ENCODE measurements at regions not wholly inside any gene's neighbourhood (a gene's known extent, or its start where the extent isn't known, plus 50 kb on each side); places are given as distances from the start of the nearest gene placed in this dataset.
"Not testable (repeated sequence)": the region's sequence is repeated elsewhere in the genome, so short reads cannot be mapped to it uniquely, and the experiment has no call there.

DNA sequence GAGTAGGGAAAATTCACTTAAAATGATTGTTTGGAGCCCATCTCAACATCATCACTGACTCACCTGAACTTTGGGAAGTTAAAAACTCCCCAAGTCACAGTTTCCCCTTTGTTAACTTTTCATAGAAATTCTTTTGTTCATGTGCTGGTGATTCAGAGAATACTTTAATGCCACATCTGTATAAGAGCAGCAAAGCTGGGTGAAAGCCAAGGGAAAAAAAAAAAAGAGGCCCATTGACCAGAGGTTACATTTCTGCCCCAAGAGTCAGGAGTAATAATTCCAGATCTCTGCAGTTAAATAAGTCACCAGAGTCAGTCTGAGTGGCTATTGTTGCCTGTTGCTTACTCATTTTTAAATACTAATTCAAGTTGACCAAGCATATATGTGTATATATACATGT lies 136.4 kb upstream of the LGR5 start:
- DNase-seq, result no peak
- no peak for ATAC-seq
- intact Hi-C loops (cut with DNase I, micrococcal nuclease), result no loop called here

DNA sequence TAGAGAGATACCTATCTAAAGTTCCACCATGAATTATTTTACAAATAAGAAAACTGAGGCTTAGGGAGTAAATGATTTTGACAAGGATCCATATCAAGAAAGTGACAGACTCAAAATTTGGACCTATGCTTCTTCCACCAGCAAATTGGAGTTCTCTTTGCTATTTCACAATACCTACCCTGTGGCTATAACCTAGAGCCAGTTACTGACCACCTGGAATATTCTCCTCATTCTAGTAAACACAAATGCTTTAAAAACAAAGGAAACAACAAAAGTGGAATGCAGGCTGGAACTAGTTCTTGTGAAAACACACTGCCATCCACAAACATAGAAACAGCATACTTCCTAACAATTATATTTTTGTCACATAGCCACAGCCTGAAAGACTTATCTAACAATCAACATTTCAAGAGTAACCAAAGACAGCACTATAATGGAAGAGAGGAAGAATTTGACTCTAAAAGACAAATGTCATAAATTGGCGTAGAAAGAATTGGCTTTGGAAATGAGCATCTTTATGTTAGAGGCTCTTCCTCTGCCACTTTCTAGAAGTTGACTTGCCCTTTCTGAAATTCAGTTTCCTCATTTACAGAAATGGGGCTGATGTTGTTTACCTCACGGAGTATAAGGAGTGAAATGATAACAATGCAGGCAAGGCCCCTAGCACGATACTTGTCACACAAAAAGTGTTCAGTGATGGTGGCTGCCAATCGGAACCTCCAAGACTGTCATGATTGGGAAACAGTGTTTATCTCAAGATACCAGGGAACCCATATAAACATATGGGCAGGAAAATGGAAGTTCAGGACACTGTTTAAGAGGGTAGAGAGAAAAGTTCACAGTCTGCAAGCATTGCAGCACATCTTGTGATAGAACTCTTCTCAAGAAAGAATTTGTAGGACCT lies 138.6 kb upstream of the LGR5 start:
- intact Hi-C loops (cut with DNase I, micrococcal nuclease), result no loop called here
- ATAC-seq (no peak), DNase-seq (no peak)

DNA sequence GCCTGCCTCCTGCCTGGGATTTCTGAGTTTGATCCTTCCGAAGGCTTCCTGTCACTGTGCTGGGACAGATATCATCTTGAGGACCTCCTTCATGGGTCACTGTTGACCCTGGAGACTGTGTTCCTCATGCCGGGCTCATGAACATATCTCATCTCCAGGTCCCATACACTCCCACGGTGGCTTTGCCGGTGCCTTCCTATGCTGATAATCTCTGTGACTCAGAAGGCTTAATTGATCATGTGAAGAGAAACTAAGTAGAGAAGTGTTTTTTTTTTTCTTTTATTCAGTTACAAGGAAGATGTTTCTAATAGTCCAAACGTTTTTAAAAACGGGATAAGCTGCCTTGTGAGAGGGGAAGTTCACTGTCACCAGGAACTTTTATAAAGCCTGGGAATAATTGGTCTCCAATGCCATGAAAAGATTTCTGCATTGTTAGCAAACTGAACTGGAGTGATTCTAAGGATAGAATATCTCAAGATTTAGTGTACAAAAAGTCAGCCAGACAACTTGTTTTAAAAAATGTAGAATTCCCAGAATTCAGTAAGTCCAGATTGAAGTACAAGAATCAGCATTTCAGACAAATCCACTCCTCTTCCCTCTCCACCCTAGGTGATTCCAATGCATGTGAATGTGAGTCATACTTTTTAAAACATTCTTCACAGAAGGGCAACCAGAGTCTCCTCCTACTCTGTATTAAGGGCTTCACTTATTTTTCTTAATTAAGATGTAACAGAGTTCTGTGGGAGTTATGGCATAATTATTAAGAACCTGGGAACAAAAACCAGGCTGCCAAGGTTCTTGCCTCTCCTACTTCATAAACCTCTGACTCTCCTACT lies 139.8 kb upstream of the LGR5 start:
- ATAC-seq (no peak), DNase-seq (no peak)
- intact Hi-C loops (cut with DNase I, micrococcal nuclease), result no loop called here

DNA sequence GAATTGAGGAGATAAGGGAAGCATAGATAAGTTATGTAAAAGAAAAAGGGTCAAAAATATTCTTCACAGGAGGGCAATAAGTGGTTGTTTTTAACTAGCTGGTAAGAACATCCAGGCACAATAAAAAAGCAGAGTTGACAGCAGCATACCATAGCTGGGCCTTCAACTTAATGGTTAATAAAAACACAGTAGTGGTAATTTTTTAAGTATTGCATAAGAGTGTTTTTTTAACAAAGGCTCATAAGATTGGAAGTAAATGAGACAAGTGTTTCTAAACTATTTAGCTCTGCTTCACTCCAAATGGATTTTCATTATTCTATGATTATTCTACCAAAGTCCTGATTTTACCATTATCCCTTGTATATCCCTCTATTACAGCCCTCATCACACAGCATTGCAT lies 140.1 kb upstream of the TSPAN8 start:
- intact Hi-C loops (cut with DNase I, micrococcal nuclease), result no loop called here
- ATAC-seq, result no peak
- no peak for DNase-seq

GRCh38 chr12:71295953-71296352 lies 138.2 kb upstream of the TSPAN8 start:
- intact Hi-C loops (cut with DNase I, micrococcal nuclease), result no loop called here
- no peak for ATAC-seq
- no peak for DNase-seq

DNA sequence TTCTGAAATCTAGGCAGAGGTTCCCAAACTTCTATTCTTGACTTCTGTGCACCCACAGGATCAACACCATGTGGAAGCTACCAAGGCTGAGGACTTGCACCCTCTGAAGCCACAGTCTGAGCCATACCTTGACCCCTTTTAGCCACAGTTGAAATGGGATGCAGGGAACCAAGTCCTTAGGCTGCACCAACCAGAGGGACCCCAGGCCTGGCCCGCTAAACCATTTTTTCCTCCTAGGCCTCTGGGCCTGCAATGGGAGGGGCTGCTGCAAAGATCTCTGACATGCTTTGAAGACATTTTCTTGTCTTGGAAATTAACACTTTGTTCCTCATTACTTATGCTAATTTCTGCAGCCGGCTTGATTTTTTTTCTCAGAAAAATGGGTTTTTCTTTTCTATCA lies 133.9 kb upstream of the TSPAN8 start:
- no peak for DNase-seq
- intact Hi-C loops (cut with DNase I, micrococcal nuclease), result no loop called here
- ATAC-seq, result no peak

- intact Hi-C loops (cut with DNase I, micrococcal nuclease), result no loop called here
- no peak for DNase-seq
- ATAC-seq, result no peak
Observed at GRCh38 chr12:71283883-71284282, 126.1 kb upstream of the TSPAN8 start.

- DNase-seq, result no peak
- ATAC-seq, result no peak
- intact Hi-C loops (cut with DNase I, micrococcal nuclease), result no loop called here
Observed at GRCh38 chr12:71282925-71283324, 125.1 kb upstream of the TSPAN8 start.

- intact Hi-C loops (cut with DNase I, micrococcal nuclease), result no loop called here
- ATAC-seq, result no peak
- DNase-seq, result no peak
Observed at GRCh38 chr12:71282020-71282419, 124.2 kb upstream of the TSPAN8 start.

- no peak for ATAC-seq
- intact Hi-C loops (cut with DNase I, micrococcal nuclease), result no loop called here
- no peak for DNase-seq
Observed at GRCh38 chr12:71281425-71281824, 123.6 kb upstream of the TSPAN8 start.

DNA sequence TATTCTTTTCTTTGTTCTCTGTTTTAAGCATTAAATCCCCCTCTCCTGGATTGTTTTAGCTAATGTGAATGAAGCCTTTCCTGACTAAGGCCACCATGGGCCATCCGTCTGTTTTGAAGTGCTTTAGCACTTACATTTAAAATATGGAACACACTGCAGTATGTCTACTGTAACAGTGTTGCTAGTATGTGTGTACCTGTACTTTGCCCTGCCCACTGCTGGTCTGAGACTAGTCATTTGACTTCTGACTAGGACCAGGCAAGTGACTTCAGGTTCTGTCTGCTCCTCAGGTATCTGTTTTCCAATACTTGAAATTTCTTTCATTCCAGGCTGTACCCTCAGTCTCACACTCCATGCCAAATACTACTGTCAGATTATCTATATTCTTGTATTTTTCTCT lies 120.1 kb upstream of the TSPAN8 start:
- no peak for DNase-seq
- no peak for ATAC-seq
- intact Hi-C loops (cut with DNase I, micrococcal nuclease), result no loop called here

- DNase-seq (no peak), ATAC-seq (no peak)
- intact Hi-C loops (cut with DNase I, micrococcal nuclease), result no loop called here
Observed at GRCh38 chr12:71276541-71276940, 118.7 kb upstream of the TSPAN8 start.

DNA sequence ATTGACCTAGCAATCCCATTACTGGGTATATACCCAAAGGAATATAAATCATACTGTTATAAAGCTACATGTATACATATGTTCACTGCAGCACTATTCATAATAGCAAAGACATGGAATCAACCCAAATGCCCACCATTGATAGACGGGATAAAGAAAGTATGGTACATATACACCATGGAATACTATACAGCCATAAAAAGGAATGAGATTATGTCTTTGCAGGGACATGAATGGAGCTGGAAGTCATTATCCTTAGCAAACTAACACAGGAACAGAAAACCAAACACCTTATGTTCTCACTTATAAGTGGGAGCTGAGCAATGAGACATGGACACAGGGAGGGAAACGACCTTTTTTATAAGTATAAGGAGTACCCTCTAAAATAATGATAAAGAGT lies 113.0 kb upstream of the TSPAN8 start:
- ATAC-seq; intact Hi-C loops (cut with DNase I, micrococcal nuclease); DNase-seq: not testable (repeated sequence)

GRCh38 chr12:71270057-71270456 lies 112.3 kb upstream of the TSPAN8 start:
- DNase-seq, result no peak
- intact Hi-C loops (cut with DNase I, micrococcal nuclease), result no loop called here
- no peak for ATAC-seq

- ATAC-seq (no peak), DNase-seq (no peak)
- intact Hi-C loops (cut with DNase I, micrococcal nuclease), result no loop called here
Observed at GRCh38 chr12:71269281-71269598, 111.4 kb upstream of the TSPAN8 start.

DNA sequence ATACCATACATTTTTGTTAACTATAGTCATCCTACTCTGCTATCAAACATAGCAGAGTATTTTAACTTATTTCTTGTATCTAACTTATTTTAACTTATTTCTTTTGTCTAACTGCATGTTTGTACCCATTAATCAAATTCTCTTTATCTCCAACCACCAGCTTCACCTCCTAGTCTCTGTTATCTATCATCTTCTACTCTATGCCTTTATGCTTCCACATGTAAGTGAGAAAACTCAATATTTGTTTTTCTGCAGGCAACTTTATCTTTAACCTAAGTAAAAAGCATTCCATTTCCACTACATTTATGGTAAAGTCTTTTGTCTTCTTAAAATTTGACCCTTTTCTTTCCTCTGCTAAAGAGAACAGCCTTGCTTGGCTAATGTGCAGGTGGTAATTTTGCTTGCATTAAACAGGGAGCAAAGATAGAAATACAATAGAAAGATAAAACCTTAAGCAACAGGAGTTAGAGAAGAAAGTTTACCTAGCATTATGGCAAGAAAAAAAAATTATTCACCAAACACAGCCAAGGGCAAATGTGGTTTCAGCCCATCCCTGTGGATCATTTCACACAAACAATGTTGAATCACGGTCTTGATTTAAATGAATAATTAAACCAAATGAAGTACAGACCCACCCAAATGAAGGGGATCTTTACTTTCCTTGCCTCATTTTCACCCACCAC lies 110.9 kb upstream of the TSPAN8 start:
- intact Hi-C loops (cut with DNase I, micrococcal nuclease), result no loop called here
- ATAC-seq (no peak), DNase-seq (no peak)

DNA sequence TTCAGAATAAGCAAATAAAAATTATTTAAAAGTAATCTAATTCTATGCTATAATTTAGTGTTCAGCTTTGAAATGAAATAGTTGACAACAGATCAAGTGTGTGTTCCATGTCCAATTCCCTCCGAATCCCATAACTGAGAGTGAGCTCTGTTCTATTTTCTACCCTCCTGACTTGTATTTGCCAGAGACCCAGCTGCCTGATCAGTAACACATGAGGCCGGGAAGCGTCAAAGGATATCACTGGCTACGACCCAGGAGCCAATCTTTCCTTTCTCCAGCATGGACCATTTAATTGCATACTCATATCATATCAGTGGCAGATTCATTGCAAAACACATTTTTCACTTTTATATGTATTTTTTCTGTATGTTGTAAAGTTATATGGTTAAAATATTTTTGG lies 108.8 kb upstream of the TSPAN8 start:
- no peak for ATAC-seq
- intact Hi-C loops (cut with DNase I, micrococcal nuclease), result no loop called here
- DNase-seq, result no peak

GRCh38 chr12:71265731-71266130 lies 107.9 kb upstream of the TSPAN8 start:
- ATAC-seq; intact Hi-C loops (cut with DNase I, micrococcal nuclease); DNase-seq: not testable (repeated sequence)

DNA sequence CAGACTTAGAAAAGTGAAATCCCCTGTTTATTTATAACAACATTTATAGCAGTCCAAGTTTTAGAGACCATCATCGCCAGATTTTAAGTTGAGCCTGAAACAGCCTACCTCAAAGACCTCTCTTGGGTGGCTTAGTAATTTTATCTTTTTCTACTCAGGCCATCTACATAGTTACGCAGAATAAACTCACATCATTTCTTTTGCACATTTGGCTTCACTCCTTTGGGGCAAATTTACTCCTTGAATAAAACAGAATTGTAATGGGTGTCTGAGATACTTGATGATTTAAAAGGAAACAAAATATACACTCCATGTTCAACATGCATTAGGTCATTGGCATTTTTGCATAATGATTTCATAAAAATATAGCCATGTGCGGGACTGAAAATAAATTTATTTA lies 104.7 kb upstream of the TSPAN8 start:
- intact Hi-C loops (cut with DNase I, micrococcal nuclease), result no loop called here
- DNase-seq (no peak), ATAC-seq (no peak)

- ATAC-seq (no peak), DNase-seq (no peak)
- intact Hi-C loops (cut with DNase I, micrococcal nuclease), result no loop called here
Observed at GRCh38 chr12:71252473-71252872, 94.7 kb upstream of the TSPAN8 start.

Data from left colon (tissue), 2 donors.